ENCODE measurements at regions not wholly inside any gene's neighbourhood (a gene's known extent, or its start where the extent isn't known, plus 50 kb on each side); places are given as distances from the start of the nearest gene placed in this dataset.

DNA sequence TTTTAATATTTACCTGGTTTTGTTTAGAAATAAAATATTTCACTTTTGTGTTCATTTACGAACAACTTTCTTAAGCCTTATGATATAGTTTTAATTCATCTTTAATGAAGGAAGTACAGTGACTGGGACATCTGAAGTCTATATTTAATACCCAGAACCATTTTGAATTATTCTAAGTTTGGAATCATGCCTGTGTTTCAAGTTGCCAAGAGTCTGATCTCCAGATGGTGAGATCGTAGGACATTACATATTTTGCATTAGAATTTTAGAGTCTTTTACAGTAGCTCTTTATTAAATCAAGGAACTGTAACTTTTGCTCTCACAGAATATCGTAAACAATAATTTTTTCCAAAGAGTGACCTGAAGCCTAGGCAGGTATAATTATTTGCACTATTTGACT lies 420.7 kb downstream of the SI start:
- TF ChIP-seq MXI1 (IDR thresholded peaks at IDR 0.05; ENCODE audit: low read depth, low read length) (no peak), YY1 (IDR thresholded peaks at IDR 0.05; ENCODE audit: low read depth) (no peak), SMC3 (IDR thresholded peaks at IDR 0.05; ENCODE audit: low read depth, low read length) (no peak), NFIC (IDR thresholded peaks at IDR 0.05; ENCODE audit: borderline replicate concordance) (no peak), RFX5 (IDR thresholded peaks at IDR 0.05; ENCODE audit: low read length) (no peak), EP300 (IDR thresholded peaks at IDR 0.05; ENCODE audit: borderline replicate concordance in 1 of 2, low read depth in 1 of 2, low read length in 1 of 2) (no peak), ELF1 (IDR thresholded peaks at IDR 0.05) (no peak), EZH2phosphoT487 (IDR thresholded peaks at IDR 0.05; ENCODE audit: borderline replicate concordance, low read depth) (no peak), FOXM1 (IDR thresholded peaks at IDR 0.05; ENCODE audit: low read depth) (no peak), CHD2 (IDR thresholded peaks at IDR 0.05; ENCODE audit: low read length, partially characterized antibody) (no peak)
- TF ChIP-seq, protein P1, sequence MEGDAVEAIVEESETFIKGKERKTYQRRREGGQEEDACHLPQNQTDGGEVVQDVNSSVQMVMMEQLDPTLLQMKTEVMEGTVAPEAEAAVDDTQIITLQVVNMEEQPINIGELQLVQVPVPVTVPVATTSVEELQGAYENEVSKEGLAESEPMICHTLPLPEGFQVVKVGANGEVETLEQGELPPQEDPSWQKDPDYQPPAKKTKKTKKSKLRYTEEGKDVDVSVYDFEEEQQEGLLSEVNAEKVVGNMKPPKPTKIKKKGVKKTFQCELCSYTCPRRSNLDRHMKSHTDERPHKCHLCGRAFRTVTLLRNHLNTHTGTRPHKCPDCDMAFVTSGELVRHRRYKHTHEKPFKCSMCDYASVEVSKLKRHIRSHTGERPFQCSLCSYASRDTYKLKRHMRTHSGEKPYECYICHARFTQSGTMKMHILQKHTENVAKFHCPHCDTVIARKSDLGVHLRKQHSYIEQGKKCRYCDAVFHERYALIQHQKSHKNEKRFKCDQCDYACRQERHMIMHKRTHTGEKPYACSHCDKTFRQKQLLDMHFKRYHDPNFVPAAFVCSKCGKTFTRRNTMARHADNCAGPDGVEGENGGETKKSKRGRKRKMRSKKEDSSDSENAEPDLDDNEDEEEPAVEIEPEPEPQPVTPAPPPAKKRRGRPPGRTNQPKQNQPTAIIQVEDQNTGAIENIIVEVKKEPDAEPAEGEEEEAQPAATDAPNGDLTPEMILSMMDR (IDR thresholded peaks at IDR 0.05) = no peak
- TF ChIP-seq, protein P2, sequence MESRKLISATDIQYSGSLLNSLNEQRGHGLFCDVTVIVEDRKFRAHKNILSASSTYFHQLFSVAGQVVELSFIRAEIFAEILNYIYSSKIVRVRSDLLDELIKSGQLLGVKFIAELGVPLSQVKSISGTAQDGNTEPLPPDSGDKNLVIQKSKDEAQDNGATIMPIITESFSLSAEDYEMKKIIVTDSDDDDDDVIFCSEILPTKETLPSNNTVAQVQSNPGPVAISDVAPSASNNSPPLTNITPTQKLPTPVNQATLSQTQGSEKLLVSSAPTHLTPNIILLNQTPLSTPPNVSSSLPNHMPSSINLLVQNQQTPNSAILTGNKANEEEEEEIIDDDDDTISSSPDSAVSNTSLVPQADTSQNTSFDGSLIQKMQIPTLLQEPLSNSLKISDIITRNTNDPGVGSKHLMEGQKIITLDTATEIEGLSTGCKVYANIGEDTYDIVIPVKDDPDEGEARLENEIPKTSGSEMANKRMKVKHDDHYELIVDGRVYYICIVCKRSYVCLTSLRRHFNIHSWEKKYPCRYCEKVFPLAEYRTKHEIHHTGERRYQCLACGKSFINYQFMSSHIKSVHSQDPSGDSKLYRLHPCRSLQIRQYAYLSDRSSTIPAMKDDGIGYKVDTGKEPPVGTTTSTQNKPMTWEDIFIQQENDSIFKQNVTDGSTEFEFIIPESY (IDR thresholded peaks at IDR 0.05; ENCODE audit: borderline replicate concordance, low read depth) = no peak
- TF ChIP-seq, protein P3, sequence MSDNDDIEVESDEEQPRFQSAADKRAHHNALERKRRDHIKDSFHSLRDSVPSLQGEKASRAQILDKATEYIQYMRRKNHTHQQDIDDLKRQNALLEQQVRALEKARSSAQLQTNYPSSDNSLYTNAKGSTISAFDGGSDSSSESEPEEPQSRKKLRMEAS (IDR thresholded peaks at IDR 0.05; ENCODE audit: low read depth) = no peak
- TF ChIP-seq, protein P4, sequence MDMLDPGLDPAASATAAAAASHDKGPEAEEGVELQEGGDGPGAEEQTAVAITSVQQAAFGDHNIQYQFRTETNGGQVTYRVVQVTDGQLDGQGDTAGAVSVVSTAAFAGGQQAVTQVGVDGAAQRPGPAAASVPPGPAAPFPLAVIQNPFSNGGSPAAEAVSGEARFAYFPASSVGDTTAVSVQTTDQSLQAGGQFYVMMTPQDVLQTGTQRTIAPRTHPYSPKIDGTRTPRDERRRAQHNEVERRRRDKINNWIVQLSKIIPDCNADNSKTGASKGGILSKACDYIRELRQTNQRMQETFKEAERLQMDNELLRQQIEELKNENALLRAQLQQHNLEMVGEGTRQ (IDR thresholded peaks at IDR 0.05; ENCODE audit: borderline replicate concordance, low read depth, low read length) = no peak

Data from SK-N-SH (cell line).